ENCODE measurements at regions not wholly inside any gene's neighbourhood (a gene's known extent, or its start where the extent isn't known, plus 50 kb on each side); places are given as distances from the start of the nearest gene placed in this dataset.

GRCh38 chr2:234814374-234814773 is 137.4 kb upstream of the SH3BP4 start:
- ChIA-PET POLR2A (ENCODE audit: partially characterized antibody) (no interaction called here), CTCF (ENCODE audit: partially characterized antibody) (no interaction called here)
- Histone ChIP-seq H3K27ac (ENCODE audit: low read depth, low read length) (no peak overlapping the region), H4K8ac (ENCODE audit: extremely low read depth, insufficient read depth, low read length) (no peak overlapping the region), H3K79me2 (ENCODE audit: control insufficient read depth in 1 of 2, insufficient read depth in 2 of 2, low read length in 2 of 2) (no peaks in the 10 kb centered on the region), H3K18ac (ENCODE audit: extremely low read depth, low read length) (no peak overlapping the region), H3K4me3 (ENCODE audit: extremely low read depth in 1 of 4, insufficient read depth in 2 of 4, low read depth in 3 of 4, low read length in 4 of 4) (no peak overlapping the region), H3K4me1 (replicated peaks in 1 of 4; ENCODE audit: control insufficient read depth in 3 of 4, insufficient read depth in 4 of 4, low read length in 3 of 4) (peaks cover 0 to 7% (median 3%) of the 10 kb centered on the region in 4 experiments; a peak in 2 of 7 replicates), H3K23me2 (ENCODE audit: low read depth, low read length) (no peaks in the 10 kb centered on the region; the same call in 1 of the 2 replicates), H2BK20ac (ENCODE audit: low read length) (no peak overlapping the region), H4K91ac (replicated peaks; ENCODE audit: insufficient read length, low read length) (no peak overlapping the region), H3K23ac (ENCODE audit: insufficient read length) (no peak overlapping the region), H3K56ac (replicated peaks; ENCODE audit: insufficient read length, low read depth, low read length) (no peak overlapping the region), H2AFZ (ENCODE audit: low read length) (no peak overlapping the region), H4K5ac (ENCODE audit: insufficient read length, low read depth, low read length) (no peak overlapping the region), H3K14ac (ENCODE audit: insufficient read length) (no peak overlapping the region), H2AK5ac (ENCODE audit: low read depth, low read length) (no peak overlapping the region), H2BK15ac (ENCODE audit: low read length) (peak overlapping the region; percentile 36; the same call in 1 of the 2 replicates), H2BK12ac (ENCODE audit: low read depth, low read length) (0 out of 2 replicates have a peak overlapping the region, but pooled peaks have one; percentile 17), H2BK120ac (replicated peaks; ENCODE audit: low read depth, low read length) (no peak overlapping the region), H4K20me1 (replicated peaks in 1 of 2; ENCODE audit: control insufficient read depth in 1 of 2, insufficient read depth in 2 of 2, low read length in 2 of 2) (no peaks in the 10 kb centered on the region), H2BK5ac (ENCODE audit: low read depth, low read length) (no peak overlapping the region), H3K27me3 (replicated peaks in 1 of 4; ENCODE audit: control insufficient read depth in 3 of 4, extremely low read depth in 1 of 4, insufficient read depth in 3 of 4, low read length in 3 of 4) (no peaks in the 10 kb centered on the region), H3K4me2 (ENCODE audit: insufficient read depth in 1 of 2, low read depth in 2 of 2, low read length in 2 of 2) (no peak overlapping the region), H3K4ac (replicated peaks; ENCODE audit: insufficient read length, low read depth, low read length) (no peak overlapping the region), H3K36me3 (ENCODE audit: control insufficient read depth in 2 of 4, insufficient read depth in 4 of 4, low read length in 3 of 4) (no peaks in the 10 kb centered on the region), H3K79me1 (ENCODE audit: low read depth, low read length) (no peaks in the 10 kb centered on the region), H3K9ac (replicated peaks in 1 of 4; ENCODE audit: extremely low read depth in 1 of 4, low read depth in 3 of 4, low read length in 3 of 4) (no peak overlapping the region), H3K9me3 (ENCODE audit: insufficient read depth in 2 of 2, low read depth in 1 of 2, low read length in 1 of 2) (no peaks in the 10 kb centered on the region)
- no peak for TF ChIP-seq EZH2 (IDR thresholded peaks at IDR 0.05; ENCODE audit: low read depth, low read length, severe bottlenecking)
- TF ChIP-seq CEBPB (IDR thresholded peaks at IDR 0.05; ENCODE audit: low read depth, low read length): no peak
- no peak for TF ChIP-seq CBX5 (IDR thresholded peaks at IDR 0.05; ENCODE audit: low read depth, low read length)
- TF ChIP-seq RNF2 (IDR thresholded peaks at IDR 0.05; ENCODE audit: borderline replicate concordance, low read depth, low read length, missing control alignments, poor library complexity, severe bottlenecking): no peak
- TF ChIP-seq GTF2F1 (IDR thresholded peaks at IDR 0.05; ENCODE audit: borderline replicate concordance, low read depth, low read length): no peak
- TF ChIP-seq KDM4A (IDR thresholded peaks at IDR 0.05; ENCODE audit: low read depth, low read length, severe bottlenecking): no peak
- no peak for DNase-seq (ENCODE audit: low read depth in 1 of 2, low spot score in 2 of 2)
- WGBS, 2 experiments (ENCODE audit: extremely low coverage in 1 of 2, insufficient coverage in 1 of 2, insufficient read length in 1 of 2, insufficient replicate concordance in 2 of 2, low coverage in 1 of 2, low lambda C conversion rate in 2 of 2, missing lambda C conversion rate in 1 of 2): 84% methylated on average over 5 of the region's 5 CpGs; no CpG with 5 or more reads in 1 of the 2 experiments
- FAIRE-seq: no peak
